OCI-LY7 (cell line): ENCODE measurements at regions not wholly inside any gene's neighbourhood (a gene's known extent, or its start where the extent isn't known, plus 50 kb on each side); places are given as distances from the start of the nearest gene placed in this dataset.

ENCODE experiments used
- BruUV-seq: library from RNA; stranded (reverse); fragments of 400-500 nt; replicated peaks from 2 replicates; lab custom pipeline; 2021; lab: Mats Ljungman, UMichigan
- CTCF ChIA-PET: fragments of 300-600 bp; sonication (Branson Sonifier 250); formaldehyde crosslinking; loops from one replicate; lab custom pipeline; 2022; ENCODE audit warnings: antibody characterized with exemption; ENCODE audit not compliant: unreplicated experiment; lab: Charles Lee
- POLR2A ChIA-PET: fragments of 300-600 bp; sonication (Branson Sonifier 250); formaldehyde crosslinking; loops from one replicate; lab custom pipeline; 2022; ENCODE audit warnings: antibody characterized with exemption; lab: Charles Lee
- DNase-seq: peaks from one replicate; pipeline ENCODE4 v3.0.0-alpha.2; 2015; ENCODE audit warnings: low spot score
- H2AFZ ChIP-seq: fragments of 200-600 bp; sonication (generic), shearing (Covaris generic); 2 replicates; pipeline ENCODE4 v1.6.1; 2014; ENCODE audit warnings: mild to moderate bottlenecking, antibody characterized with exemption, low read length, moderate library complexity
- H3K27ac ChIP-seq: fragments of 200-600 bp; sonication (generic); 2 replicates; pipeline ENCODE4 v1.5.1; 2014; ENCODE audit warnings: mixed run types, low read depth, mild to moderate bottlenecking, moderate library complexity, low read length, inconsistent platforms; ENCODE audit not compliant: poor library complexity, severe bottlenecking
- H3K36me3 ChIP-seq: fragments of 200-600 bp; sonication (generic); 2 replicates; pipeline ENCODE4 v1.6.1; 2014; ENCODE audit warnings: mild to moderate bottlenecking, antibody characterized with exemption, low read length, moderate library complexity, mixed read lengths; ENCODE audit not compliant: insufficient read depth
- H3K4me1 ChIP-seq: fragments of 200-600 bp; sonication (generic); 2 replicates; pipeline ENCODE4 v1.5.1; 2014; ENCODE audit warnings: mild to moderate bottlenecking, low read length; ENCODE audit not compliant: insufficient read depth, poor library complexity, severe bottlenecking
- H3K4me2 ChIP-seq: fragments of 200-600 bp; sonication (generic); 2 replicates; pipeline ENCODE4 v1.6.1; 2014; ENCODE audit warnings: mild to moderate bottlenecking, low read length
- H3K4me3 ChIP-seq: fragments of 200-600 bp; sonication (generic); 2 replicates; pipeline ENCODE4 v1.5.1; 2014; ENCODE audit warnings: mild to moderate bottlenecking, low read depth, low read length; ENCODE audit not compliant: poor library complexity, severe bottlenecking
- H3K79me2 ChIP-seq: fragments of 200-600 bp; sonication (generic); 2 replicates; pipeline ENCODE4 v1.6.1; 2016; ENCODE audit warnings: low read depth, mild to moderate bottlenecking, low read length, moderate library complexity, mixed read lengths; ENCODE audit not compliant: insufficient read depth
- H3K9me2 ChIP-seq: fragments of 200-600 bp; sonication (generic); 2 replicates; pipeline ENCODE4 v1.6.1; 2016; ENCODE audit warnings: mild to moderate bottlenecking, low read length, mixed read lengths; ENCODE audit not compliant: insufficient read depth
- H3K9me3 ChIP-seq: fragments of 200-600 bp; sonication (generic); 2 replicates; pipeline ENCODE4 v1.6.1; 2014; ENCODE audit warnings: mild to moderate bottlenecking, mixed run types, low read length, mixed read lengths
- H4K20me1 ChIP-seq: fragments of 200-600 bp; sonication (generic); 2 replicates; pipeline ENCODE4 v1.6.1; 2014; ENCODE audit warnings: mild to moderate bottlenecking, antibody characterized with exemption, low read length, moderate library complexity, mixed read lengths; ENCODE audit not compliant: insufficient read depth
- EZH2phosphoT487 ChIP-seq: fragments of 200-600 bp; sonication (generic); IDR thresholded peaks from 2 replicates; pipeline ENCODE4 v1.6.1; 2018; ENCODE audit warnings: low read depth, borderline replicate concordance, mild to moderate bottlenecking, mixed run types, antibody characterized with exemption, low read length, moderate library complexity, mixed read lengths
- intact Hi-C: fragments of 100-400 bp; cut with micrococcal nuclease; formaldehyde crosslinking; loops from one replicate; pipeline ENCODE4 v1.10.0; 2022; ENCODE audit not compliant: unreplicated experiment
- TF ChIP-seq, protein P1 (sequence below): fragments of 200-600 bp; sonication (generic); conservative IDR thresholded peaks from 2 replicates; pipeline ENCODE4 v1.5.1; 2014; ENCODE audit warnings: mild to moderate bottlenecking, antibody characterized with exemption, low read length, moderate library complexity, mixed read lengths

DNA sequence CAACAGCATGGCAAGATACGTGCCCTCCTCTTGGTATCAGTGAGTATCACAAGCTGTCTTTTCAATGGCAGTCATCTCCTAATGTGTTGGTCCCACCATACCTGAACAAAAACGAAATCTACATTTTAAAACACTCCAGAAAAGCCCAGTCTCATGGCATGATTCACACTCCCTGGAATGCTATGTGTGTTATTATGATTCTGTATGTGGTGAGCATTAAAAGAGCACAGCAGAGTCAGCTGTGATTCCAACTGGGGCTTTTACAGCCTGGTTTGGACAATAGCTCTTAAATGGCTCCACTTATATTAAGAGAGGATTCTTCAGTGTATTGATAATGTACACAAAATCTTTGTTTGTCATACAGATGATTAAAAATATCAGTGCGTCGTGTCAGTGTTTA is 274.1 kb upstream of the GK2 start:
- no peak for DNase-seq
- Histone ChIP-seq H3K4me2 (no peak overlapping the region), H4K20me1 (no peaks in the 10 kb centered on the region), H3K9me2 (no peaks in the 10 kb centered on the region), H3K36me3 (no peaks in the 10 kb centered on the region), H3K9me3 (no peaks in the 10 kb centered on the region), H3K4me3 (no peak overlapping the region), H3K79me2 (no peaks in the 10 kb centered on the region), H3K27ac (no peak overlapping the region), H3K4me1 (no peaks in the 10 kb centered on the region), H2AFZ (no peak overlapping the region)
- intact Hi-C loops: no loop called here
- POLR2A ChIA-PET: interaction anchor here (0.6 kb wide), 1 partner anchor 21 kb away, joined by 3 read pairs; no protein-coding TSS in a partner anchor
- CTCF ChIA-PET: no interaction called here
- TF ChIP-seq EZH2phosphoT487: no peak
- TF ChIP-seq, protein P1, sequence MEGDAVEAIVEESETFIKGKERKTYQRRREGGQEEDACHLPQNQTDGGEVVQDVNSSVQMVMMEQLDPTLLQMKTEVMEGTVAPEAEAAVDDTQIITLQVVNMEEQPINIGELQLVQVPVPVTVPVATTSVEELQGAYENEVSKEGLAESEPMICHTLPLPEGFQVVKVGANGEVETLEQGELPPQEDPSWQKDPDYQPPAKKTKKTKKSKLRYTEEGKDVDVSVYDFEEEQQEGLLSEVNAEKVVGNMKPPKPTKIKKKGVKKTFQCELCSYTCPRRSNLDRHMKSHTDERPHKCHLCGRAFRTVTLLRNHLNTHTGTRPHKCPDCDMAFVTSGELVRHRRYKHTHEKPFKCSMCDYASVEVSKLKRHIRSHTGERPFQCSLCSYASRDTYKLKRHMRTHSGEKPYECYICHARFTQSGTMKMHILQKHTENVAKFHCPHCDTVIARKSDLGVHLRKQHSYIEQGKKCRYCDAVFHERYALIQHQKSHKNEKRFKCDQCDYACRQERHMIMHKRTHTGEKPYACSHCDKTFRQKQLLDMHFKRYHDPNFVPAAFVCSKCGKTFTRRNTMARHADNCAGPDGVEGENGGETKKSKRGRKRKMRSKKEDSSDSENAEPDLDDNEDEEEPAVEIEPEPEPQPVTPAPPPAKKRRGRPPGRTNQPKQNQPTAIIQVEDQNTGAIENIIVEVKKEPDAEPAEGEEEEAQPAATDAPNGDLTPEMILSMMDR: no peak
- BruUV-seq: no TSS peak

DNA sequence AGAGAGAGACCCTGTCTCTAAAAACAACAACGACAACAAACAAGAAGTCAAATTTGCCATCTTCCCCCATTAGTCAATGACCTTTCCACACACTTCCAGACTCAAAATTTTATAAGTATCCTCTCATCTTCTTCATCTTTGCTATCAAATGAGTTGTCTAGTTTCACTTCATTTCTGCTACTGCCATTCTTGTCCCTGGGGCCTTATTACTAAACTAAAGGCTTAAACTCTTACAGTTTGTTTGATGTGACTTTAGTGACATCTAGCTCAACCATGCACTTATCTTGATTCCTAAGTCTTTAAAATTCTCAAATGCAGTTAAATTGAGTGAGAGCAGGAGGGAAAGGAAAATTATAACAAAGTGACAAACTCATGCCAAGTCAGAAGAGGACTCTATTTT is 271.8 kb upstream of the GK2 start:
- no TSS peak for BruUV-seq
- Histone ChIP-seq H3K4me3 (no peak overlapping the region), H4K20me1 (no peaks in the 10 kb centered on the region), H3K27ac (no peak overlapping the region), H3K9me3 (no peaks in the 10 kb centered on the region), H3K9me2 (no peaks in the 10 kb centered on the region), H3K4me2 (no peak overlapping the region), H2AFZ (no peak overlapping the region), H3K4me1 (no peaks in the 10 kb centered on the region), H3K79me2 (no peaks in the 10 kb centered on the region), H3K36me3 (no peaks in the 10 kb centered on the region)
- ChIA-PET POLR2A (no interaction called here), CTCF (no interaction called here)
- DNase-seq: no peak
- TF ChIP-seq, protein P1: no peak
- TF ChIP-seq EZH2phosphoT487: no peak
- intact Hi-C loops: no loop called here

DNA sequence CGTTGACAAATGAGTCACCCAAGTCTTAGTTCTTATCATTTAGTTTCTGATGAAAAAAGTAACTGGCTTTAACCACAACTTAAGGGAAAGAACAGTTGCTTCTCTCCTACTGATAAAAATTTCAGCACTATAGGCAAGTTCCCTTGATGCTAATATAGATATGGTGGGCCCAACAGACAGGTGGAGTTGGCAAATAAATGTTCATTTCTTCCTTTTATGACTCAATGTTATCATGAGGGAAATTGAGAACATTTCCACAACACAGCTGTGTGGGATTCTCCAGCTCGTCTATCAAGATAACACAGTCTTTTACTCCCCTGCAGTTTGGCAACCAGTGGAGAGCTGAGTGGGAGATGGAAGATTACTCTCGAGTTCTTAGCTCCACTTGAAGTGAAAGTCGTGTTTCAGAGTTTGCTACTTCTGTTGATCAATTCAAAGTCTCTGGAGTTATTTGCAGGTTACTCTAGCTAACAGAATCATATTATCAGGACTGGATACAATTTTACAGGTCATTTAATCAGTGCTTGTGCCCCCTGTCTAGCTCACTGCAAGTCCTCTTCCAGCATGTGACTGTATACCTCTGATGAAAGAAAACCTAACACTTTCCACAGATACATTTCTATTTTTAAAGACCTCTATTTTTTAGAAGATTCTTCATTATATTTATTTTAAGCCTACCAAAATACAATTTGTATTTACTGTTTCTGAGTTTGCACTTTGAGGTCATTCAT is 270.6 kb upstream of the GK2 start:
- H3K27ac ChIP-seq: no peak overlapping the region
- no peak overlapping the region for H2AFZ ChIP-seq
- no peaks in the 10 kb centered on the region for H3K9me2 ChIP-seq
- no peaks in the 10 kb centered on the region for H3K9me3 ChIP-seq
- no peaks in the 10 kb centered on the region for H3K36me3 ChIP-seq
- CTCF ChIA-PET: no interaction called here
- no peak overlapping the region for H3K4me3 ChIP-seq
- H3K4me1 ChIP-seq: no peaks in the 10 kb centered on the region
- TF ChIP-seq EZH2phosphoT487: no peak
- TF ChIP-seq, protein P1: no peak
- BruUV-seq: no TSS peak
- no peak for DNase-seq
- no peaks in the 10 kb centered on the region for H4K20me1 ChIP-seq
- H3K79me2 ChIP-seq: no peaks in the 10 kb centered on the region
- no peak overlapping the region for H3K4me2 ChIP-seq
- intact Hi-C loops: no loop called here
- POLR2A ChIA-PET: interaction anchor here (0.7 to 1.2 kb wide), 3 partner anchors 14 to 1339 kb away, joined by 3 read pairs; no protein-coding TSS in a partner anchor
